ENCODE measurements at regions not wholly inside any gene's neighbourhood (a gene's known extent, or its start where the extent isn't known, plus 50 kb on each side); places are given as distances from the start of the nearest gene placed in this dataset.
"Not testable (repeated sequence)": the region's sequence is repeated elsewhere in the genome, so short reads cannot be mapped to it uniquely, and the experiment has no call there.

DNA sequence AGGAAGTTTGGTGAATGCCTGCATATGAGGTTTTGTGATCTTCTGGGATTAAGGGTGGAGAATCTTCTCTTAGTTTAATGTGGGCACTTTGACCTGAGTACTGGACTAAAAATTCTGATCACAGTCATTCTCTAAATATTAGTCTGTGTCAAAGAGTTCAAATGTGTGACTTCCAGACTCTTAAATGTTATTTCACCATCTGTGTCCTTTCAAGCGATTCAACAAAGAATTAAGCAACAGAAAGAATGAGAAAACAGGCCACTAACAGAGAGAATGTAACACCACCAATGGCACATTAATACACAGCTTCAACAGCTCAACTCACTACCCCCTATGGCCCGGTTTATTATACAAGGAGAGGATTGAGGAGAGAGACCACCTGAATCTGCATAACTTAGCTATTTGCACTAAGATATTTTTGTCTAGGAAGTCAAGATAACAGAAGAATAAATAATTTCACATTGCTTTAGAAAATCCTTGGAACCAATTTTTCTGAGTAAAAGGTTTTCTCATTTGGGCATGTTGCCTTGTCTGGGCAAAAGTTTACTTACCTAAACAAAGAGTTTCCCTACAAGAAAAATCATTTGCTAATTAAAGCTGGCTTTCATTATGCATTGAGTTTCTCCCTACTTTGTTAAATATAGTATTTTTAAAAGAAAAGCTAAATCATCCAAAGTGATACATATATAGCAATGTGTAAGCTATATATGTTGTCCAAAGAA, 1313.7 kb downstream of the NCAM2 start:
- DNase-seq, result no peak

GRCh38 chr21:22314963-22315362, 1316.8 kb downstream of the NCAM2 start:
- no peak for DNase-seq

GRCh38 chr21:22319435-22319834, 1321.2 kb downstream of the NCAM2 start:
- DNase-seq, result no peak

DNA sequence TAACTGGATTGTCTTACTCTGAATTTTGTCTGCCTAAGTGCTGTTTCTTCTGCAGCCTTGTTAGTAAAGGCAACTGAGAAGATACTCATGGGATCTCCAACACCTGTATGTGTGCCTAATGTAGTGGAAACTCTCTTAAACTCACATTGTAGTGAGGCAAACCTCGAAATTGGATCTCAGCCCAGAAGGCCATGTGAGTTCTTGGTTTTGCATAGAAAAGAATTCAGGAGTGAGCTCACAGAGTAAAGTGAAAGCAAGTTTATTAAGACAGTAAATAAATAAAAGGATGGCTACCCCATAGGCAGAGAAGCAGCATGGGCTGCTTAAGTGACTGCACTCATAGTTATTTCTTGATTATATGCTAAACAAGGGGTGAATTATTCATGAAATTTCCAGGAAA, 1344.7 kb downstream of the NCAM2 start:
- no peak for DNase-seq

- DNase-seq, result no peak
These were observed 1345.1 kb downstream of the NCAM2 start for GRCh38 chr21:22343303-22343702.

DNA sequence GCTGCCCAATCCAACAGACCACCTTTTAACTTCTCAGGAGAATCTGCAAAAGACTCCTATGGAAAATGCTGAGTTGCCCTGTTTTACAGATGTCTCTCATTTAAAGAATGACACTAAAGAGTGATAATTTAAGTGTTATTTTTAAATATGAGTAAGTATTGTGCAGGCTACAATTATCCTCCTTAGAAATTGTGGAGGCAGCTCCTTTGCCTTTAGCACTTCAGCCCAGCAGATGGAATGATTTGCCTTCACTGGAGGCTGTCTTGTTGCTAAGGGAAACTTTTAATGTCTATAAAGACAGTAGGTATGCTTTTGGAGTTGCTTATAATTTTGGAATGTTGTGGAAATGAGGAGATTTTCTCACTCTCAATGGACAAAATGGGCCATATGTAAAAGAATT, 1345.5 kb downstream of the NCAM2 start:
- DNase-seq, result no peak

GRCh38 chr21:22345624-22346023, 1347.4 kb downstream of the NCAM2 start:
- DNase-seq, result no peak

DNA sequence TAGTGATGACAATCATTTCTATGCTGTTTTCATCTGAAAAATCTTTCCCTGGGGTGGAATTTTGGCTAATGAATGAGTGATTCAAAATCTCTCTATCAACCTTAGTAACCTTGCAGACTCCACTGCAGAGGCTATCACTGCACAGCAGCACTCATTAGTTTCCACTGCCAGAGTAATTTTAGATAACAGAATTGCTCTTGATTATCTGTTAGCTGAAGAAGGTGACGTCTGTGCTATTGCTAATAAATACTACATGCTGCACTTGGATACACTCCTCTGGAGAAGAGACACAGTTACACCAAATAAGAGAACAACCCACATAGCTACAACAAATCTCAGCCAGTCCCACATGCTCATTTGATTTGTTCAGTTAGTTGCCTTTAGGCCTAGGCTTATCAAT, 1348.4 kb downstream of the NCAM2 start:
- no peak for DNase-seq

DNA sequence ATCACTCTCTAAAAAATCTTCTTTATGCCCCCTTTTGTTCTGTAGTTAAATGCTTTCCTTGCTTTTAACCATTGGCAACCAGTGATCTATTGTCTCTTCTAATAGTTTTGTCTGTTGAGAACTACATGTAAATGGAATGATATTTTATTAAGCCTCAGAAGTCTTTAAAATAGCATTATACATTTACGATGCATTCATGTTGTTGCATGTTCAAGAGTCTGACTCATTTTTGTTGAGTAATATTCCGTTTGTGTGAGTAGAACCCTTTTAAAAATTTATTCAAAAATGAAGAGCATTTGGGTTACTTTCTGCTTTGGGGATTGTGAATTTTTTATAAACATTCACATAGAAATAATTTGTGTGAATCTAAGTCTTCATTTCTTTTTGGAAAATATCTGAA, 1352.9 kb downstream of the NCAM2 start:
- no peak for DNase-seq

DNA sequence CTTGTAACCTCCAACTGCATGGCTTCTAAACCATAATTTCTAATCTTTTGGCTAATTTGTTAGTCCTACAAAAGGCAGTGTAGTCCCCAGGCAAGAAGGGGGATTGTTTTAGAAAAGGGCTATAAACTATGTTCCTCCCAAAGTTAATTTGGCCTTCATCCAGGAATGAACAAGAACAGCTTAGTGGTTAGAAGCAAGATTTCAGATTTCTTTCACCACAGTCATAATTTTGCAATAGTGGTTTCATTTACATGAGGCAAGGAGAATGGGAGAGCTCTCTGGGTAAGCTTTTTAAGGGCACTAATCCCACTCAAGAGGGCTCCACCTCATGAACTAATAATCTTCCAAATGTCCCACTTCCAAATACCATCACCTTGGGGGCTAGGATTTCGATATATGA, 1353.9 kb downstream of the NCAM2 start:
- no peak for DNase-seq

DNA sequence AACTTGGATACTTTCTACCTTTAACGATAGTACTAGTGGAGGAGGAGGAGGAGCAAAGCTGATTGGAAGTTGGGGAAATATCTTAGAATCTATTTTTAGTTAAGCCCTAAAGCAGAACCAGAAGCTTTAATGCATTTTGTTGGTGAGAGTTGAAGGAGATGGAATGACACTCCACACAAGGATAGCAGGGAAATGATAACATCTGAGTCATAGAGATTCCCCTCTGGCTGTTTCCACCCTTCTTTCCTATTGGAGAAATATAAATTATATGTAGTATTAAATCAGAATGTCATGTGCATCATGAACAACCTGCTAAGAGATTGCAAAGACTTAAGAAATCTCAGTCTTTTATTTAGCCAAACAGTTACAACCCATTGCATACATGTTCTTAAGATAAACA, 1357.7 kb downstream of the NCAM2 start:
- no peak for DNase-seq

DNA sequence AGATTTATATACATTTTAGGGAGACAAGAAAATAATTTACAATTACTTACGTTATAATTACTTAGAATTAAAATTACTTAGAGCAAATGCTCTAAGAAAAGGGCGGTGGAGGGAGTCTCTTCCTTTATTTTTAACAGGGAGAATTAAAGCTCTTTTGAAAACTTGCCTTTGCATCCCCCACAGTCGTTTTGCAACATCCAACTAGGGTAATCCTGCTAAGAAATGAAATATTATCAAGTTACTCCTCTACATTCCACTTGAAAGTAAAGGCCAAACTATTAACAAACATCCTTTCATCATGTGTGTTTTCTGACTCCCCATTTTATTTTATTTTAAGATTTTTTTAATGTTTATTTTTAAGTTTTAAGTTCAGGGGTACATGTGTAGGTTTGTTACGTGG, 1358.5 kb downstream of the NCAM2 start:
- no peak for DNase-seq

- DNase-seq, result not testable (repeated sequence)
These were observed 1361.4 kb downstream of the NCAM2 start for GRCh38 chr21:22359599-22359998.

GRCh38 chr21:22363504-22363903, 1365.3 kb downstream of the NCAM2 start:
- no peak for DNase-seq

DNA sequence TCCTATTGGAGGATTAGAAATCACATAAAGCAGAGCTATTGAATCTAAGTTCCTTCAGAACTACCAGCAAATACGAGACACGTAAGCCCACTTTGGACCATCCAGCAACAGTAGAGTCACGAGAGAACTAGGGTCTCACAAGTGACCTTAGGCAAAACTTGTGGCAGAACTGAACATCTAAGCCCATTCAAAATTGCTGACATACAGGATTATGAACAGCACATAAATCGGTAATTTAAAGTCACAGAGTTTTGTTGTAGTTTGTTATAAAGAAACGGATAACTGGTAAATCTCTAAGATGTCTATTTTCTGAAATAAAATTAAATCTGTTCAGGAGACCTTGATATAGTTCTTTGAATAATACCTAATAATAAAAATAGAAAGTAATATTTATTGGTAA, 1366.0 kb downstream of the NCAM2 start:
- DNase-seq, result no peak

DNA sequence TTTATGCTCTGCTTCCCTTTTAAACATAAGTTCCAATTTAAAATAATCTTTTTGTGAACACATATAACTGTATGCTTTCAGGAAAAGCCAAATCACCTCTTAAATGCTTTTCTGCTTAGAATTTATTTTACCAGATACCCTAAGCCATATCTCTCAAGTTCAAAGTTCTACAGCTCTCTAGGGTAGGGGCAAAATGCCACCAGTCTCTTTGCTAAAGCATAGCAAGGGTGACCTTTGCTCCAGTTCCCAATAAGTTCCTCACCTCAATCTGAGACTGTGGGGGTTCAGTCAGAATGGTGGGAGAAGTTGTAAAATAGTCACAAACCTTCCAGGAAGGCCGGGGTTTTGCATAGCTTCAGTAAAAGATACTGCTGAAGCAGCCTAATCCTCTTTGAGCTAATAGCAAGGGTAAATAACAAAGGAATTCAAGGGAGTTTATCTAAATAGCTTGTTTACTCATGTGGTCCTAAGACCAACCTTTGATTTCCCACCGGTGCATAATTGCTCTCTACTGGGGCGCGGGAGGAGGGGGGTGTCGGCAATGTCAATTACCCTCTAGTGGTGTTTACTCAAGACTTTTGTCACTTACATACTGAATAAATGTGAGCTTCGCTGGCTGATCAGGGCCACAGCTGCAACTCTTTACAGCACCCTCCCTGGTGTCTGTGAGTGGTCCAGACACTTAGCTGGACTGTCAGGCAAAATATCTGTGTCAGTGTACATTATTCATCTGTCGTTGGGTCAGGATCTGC, 1376.2 kb downstream of the NCAM2 start:
- no peak for DNase-seq

- DNase-seq, result not testable (repeated sequence)
These were observed 1379.6 kb downstream of the NCAM2 start for GRCh38 chr21:22377795-22378194.

- no peak for DNase-seq
These were observed 1395.1 kb downstream of the NCAM2 start for GRCh38 chr21:22393324-22393723.

DNA sequence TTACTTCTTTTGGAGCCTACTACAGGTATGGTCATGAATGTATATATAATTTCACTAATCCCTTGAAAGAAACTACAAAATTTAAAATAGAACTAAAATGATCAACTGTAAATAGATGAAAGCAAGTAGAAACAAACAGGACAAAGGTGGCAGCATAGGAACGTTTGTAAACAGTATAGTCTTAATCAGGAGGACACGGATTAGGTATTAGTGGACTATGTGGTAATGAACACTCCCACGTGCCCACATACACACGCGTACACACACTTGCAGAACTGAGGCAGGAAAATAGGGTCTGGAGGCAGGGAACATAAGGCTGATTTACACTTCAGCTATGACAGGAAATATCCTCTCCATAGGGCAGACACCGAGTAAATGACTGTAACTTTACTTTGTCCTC, 1397.8 kb downstream of the NCAM2 start:
- DNase-seq, result no peak

- no peak for DNase-seq
These were observed 1401.7 kb downstream of the NCAM2 start for GRCh38 chr21:22399681-22400514.

- no peak for DNase-seq
These were observed 1411.4 kb downstream of the NCAM2 start for GRCh38 chr21:22409571-22409970.

DNA sequence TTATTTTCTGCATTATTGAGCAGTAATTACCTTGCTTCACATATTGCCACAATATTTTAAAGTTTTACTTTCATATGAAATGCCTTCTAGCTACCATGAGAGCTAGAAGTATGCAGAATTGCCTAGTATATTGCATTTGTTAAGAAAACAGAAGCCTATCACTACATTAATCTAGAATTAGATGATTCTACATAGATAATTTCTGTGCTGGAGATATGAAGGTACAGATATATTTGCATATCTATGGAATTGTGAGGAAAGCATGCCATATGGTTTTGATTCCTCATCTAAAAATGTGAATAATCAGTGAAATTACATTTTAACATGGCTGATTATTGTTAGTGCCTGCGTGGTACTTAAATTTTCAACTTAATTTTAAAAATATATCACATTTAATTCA, 1418.3 kb downstream of the NCAM2 start:
- DNase-seq, result no peak

DNA sequence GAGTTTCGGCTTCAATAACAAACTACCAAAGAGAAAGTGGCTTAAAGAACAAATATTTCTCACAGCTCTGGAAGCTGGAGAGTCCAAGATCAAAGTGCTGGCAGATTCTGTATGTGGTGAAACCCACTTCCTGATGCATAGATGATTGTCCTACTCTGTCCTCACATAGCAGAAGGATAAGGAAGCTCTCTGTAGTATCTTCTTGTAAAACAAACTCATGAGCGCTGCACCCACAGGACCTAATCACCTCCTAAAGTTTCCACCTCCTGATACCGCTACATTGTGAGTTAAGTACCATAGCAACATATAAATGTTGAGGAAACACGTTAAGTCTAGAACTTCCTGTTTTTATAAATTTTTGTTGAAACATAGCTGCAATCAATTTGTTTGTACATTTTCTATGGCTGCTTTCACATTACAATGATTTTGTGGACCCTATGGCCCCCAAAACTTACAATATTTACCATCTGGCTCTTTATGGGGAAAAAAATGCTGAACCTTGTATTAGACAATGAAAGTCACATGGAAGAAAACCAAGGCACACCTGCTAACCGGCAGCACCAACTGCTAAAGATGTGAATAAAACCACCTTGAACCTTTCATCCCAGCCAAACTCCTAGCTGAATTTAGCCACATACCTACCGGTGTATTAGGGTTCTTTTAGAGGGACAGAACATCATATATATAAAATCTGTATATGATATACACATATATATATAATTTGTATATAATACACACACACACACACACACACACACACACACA, 1423.4 kb downstream of the NCAM2 start:
- DNase-seq, result peak; percentile 7

Data from GDM1 (cell line).